Activated CD4-positive, alpha-beta T cell treated with anti-CD3 and anti-CD28 coated beads for 36 hours (primary cell): ENCODE measurements at regions not wholly inside any gene's neighbourhood (a gene's known extent, or its start where the extent isn't known, plus 50 kb on each side); places are given as distances from the start of the nearest gene placed in this dataset.

Source experiments
- ATAC-seq: fragments of 200-7000 bp; cut with Tn5 transposase; one replicate; pipeline ENCODE4 v1.10.0; 2021; ENCODE audit warnings: mild to moderate bottlenecking, moderate library complexity
- CTCF ChIA-PET: fragments of 350-600 bp; sonication (Branson Sonifier 250); formaldehyde crosslinking; loops from one replicate; lab custom pipeline; 2021; ENCODE audit warnings: antibody characterized with exemption; lab: Charles Lee
- POLR2A ChIA-PET: fragments of 350-600 bp; sonication (Branson Sonifier 250); formaldehyde crosslinking; loops from one replicate; lab custom pipeline; 2021; ENCODE audit warnings: antibody characterized with exemption, inconsistent platforms; lab: Charles Lee
- DNase-seq: peaks from one replicate; pipeline ENCODE4 v3.0.0-alpha.2; 2020
- H3K27ac Mint-ChIP-seq: one replicate; pipeline ENCODE4 v1.8.0; 2021; ENCODE audit warnings: mixed read lengths
- H3K27me3 Mint-ChIP-seq: one replicate; pipeline ENCODE4 v1.8.0; 2021; ENCODE audit warnings: mixed read lengths
- H3K36me3 Mint-ChIP-seq: one replicate; pipeline ENCODE4 v1.8.0; 2021; ENCODE audit warnings: low read depth, mixed read lengths
- H3K4me1 Mint-ChIP-seq: one replicate; pipeline ENCODE4 v1.8.0; 2021; ENCODE audit warnings: mixed read lengths
- H3K4me3 Mint-ChIP-seq: one replicate; pipeline ENCODE4 v1.8.0; 2021; ENCODE audit warnings: mild to moderate bottlenecking, moderate library complexity, mixed read lengths
- H3K9me3 Mint-ChIP-seq: one replicate; pipeline ENCODE4 v1.8.0; 2021; ENCODE audit warnings: low read depth, mixed read lengths
- intact Hi-C, 2 experiments: fragments of 100-400 bp; cut with DNase I in 1 of 2; cut with micrococcal nuclease in 1 of 2; formaldehyde crosslinking; loops; one replicate each; pipeline versions ENCODE4 v1.14.2 to v1.15.1; 2022 to 2024; cut with DNase I, micrococcal nuclease

GRCh38 chr16:73750639-73751038 lies 546.0 kb upstream of the PSMD7 start:
- H3K9me3 Mint-ChIP-seq, result peaks cover 6% of the 10 kb centered on the region
- no peak for ATAC-seq
- CTCF ChIA-PET, result no interaction called here
- POLR2A ChIA-PET, result no interaction called here
- no peaks in the 10 kb centered on the region for H3K4me1 Mint-ChIP-seq
- no peak for DNase-seq
- intact Hi-C loops, result no loop called here
- H3K4me3 Mint-ChIP-seq, result no peak overlapping the region
- no peaks in the 10 kb centered on the region for H3K27me3 Mint-ChIP-seq
- no peak overlapping the region for H3K27ac Mint-ChIP-seq
- peaks cover 2% of the 10 kb centered on the region for H3K36me3 Mint-ChIP-seq

- H3K9me3 Mint-ChIP-seq, result peaks cover 6% of the 10 kb centered on the region
- ChIA-PET CTCF (interaction anchor here (0.5 to 1.0 kb wide), 2 partner anchors 402 to 1373 kb away, joined by 3 read pairs; no protein-coding TSS in a partner anchor), POLR2A (no interaction called here)
- no peaks in the 10 kb centered on the region for H3K4me1 Mint-ChIP-seq
- intact Hi-C loops, result no loop called here
- no peaks in the 10 kb centered on the region for H3K27me3 Mint-ChIP-seq
- peaks cover 2% of the 10 kb centered on the region for H3K36me3 Mint-ChIP-seq
- no peak overlapping the region for H3K27ac Mint-ChIP-seq
- no peak for DNase-seq
- H3K4me3 Mint-ChIP-seq, result no peak overlapping the region
- ATAC-seq, result no peak
Measured at GRCh38 chr16:73747328-73747727, 549.3 kb upstream of the PSMD7 start.

GRCh38 chr16:73746554-73746953 lies 550.1 kb upstream of the PSMD7 start:
- H3K9me3 Mint-ChIP-seq, result peaks cover 6% of the 10 kb centered on the region
- ChIA-PET POLR2A (no interaction called here), CTCF (no interaction called here)
- no peak overlapping the region for H3K4me3 Mint-ChIP-seq
- H3K36me3 Mint-ChIP-seq, result peaks cover 2% of the 10 kb centered on the region
- ATAC-seq, result no peak
- no peak for DNase-seq
- H3K4me1 Mint-ChIP-seq, result no peaks in the 10 kb centered on the region
- no peak overlapping the region for H3K27ac Mint-ChIP-seq
- no peaks in the 10 kb centered on the region for H3K27me3 Mint-ChIP-seq
- intact Hi-C loops, result no loop called here

DNA sequence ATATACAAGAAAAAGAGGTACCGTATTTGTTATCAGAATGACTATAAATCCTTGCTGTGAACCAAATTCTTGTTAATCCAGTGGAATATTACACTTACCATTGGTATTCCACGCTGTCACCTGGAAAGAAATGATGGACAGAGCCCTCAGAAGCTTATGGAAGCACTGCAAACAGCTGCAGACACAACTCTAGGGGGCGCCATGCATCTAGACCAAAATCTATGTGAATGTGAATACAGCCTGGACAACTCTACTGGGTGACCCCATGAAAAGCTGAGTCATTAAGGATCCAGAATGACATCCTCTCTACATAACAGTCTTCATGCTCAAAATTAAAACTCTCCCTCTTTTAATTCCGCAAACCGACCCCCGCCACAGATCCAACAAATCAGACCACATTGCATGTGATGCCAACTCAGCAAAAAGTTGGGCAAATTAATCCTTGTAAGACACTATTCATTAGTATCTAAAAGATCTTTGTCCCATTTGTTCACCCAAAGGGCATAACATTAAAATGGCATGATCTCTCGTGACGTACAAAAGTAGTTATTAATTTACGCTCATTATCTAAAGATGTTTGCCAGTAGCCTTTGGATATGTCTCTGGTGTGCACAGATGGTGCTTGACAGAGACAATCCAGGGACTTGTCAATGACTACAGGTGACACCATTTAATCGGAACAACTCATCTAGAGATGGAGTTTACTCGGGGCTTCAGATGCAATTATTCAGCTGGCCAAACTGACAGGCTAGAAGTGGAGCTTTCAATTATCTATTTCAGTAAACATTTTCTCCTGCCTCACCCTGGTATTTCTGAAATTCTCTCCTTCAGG lies 552.7 kb upstream of the PSMD7 start:
- no peaks in the 10 kb centered on the region for H3K4me1 Mint-ChIP-seq
- POLR2A ChIA-PET, result no interaction called here
- peak; percentile 30 for DNase-seq
- intact Hi-C loops, result no loop called here
- ATAC-seq, result no peak
- H3K27me3 Mint-ChIP-seq, result peaks cover 2% of the 10 kb centered on the region
- no peak overlapping the region for H3K4me3 Mint-ChIP-seq
- H3K9me3 Mint-ChIP-seq, result peaks cover 3% of the 10 kb centered on the region
- no peak overlapping the region for H3K27ac Mint-ChIP-seq
- CTCF ChIA-PET, result no interaction called here
- H3K36me3 Mint-ChIP-seq, result peaks cover 2% of the 10 kb centered on the region

DNA sequence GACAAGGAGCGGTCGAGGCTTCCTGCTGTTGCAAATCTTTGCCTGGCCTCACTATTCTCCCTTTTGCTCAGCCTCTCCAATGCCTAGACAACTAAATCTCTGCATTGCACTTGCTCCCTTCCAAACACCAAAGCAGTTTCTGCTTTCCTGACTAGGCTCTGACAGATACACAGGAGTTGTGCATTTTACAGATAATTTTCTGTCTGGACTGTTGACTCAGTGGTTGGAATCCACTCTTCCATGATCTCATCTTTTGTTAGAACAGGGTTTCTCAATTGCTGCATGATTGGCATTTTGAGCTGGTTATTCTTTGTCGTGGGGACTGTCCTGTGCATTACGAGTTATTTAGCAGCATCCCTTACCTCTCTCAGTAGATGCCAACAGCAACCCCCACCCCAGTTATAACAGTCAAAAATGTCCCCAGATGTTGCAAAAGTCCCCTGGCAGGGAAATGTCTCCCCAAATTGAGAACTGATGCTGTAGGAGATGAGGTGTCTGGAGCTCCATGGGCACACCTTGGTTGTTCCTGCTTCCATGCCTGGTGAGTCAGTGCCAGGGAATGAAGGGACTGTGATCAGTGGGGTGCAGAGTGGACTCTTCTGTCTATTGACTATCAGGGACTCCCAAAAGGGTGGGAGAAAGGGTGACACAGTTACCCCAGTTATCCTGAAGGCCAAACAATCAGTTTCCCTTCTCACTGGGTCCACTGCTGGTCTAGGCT lies 557.4 kb upstream of the PSMD7 start:
- Mint-ChIP-seq H3K4me1 (peaks cover 5% of the 10 kb centered on the region), H3K27ac (no peak overlapping the region), H3K9me3 (peaks cover 7% of the 10 kb centered on the region), H3K27me3 (peaks cover 9% of the 10 kb centered on the region), H3K36me3 (no peaks in the 10 kb centered on the region), H3K4me3 (no peak overlapping the region)
- ATAC-seq (no peak), DNase-seq (no peak)
- ChIA-PET POLR2A (interaction anchor here (0.5 kb wide), 1 partner anchor 503 kb away, joined by 3 read pairs; no protein-coding TSS in a partner anchor), CTCF (no interaction called here)
- intact Hi-C loops, result no loop called here

DNA sequence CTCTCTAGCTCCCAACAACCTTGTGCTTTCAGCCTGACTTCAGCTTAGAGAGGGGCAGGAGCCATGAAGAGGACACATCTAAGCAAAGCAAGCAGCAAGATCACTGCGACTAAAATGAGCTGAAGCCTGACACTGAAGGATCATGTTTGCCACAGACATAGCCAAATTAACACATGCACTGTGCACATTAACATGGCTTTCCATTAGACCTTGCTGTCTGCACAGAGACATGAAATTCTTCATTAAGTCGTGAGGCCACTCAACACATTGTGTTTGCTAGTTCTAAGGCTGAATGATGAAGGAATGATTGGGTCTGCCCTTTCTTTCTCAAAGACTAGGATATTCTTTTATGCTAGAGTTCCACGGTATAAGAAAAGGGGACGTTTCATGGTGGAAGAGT lies 558.3 kb upstream of the PSMD7 start:
- ATAC-seq (no peak), DNase-seq (no peak)
- peaks cover 7% of the 10 kb centered on the region for H3K9me3 Mint-ChIP-seq
- peaks cover 5% of the 10 kb centered on the region for H3K4me1 Mint-ChIP-seq
- intact Hi-C loops, result no loop called here
- no peak overlapping the region for H3K27ac Mint-ChIP-seq
- ChIA-PET POLR2A (no interaction called here), CTCF (no interaction called here)
- no peak overlapping the region for H3K4me3 Mint-ChIP-seq
- no peaks in the 10 kb centered on the region for H3K36me3 Mint-ChIP-seq
- peaks cover 9% of the 10 kb centered on the region for H3K27me3 Mint-ChIP-seq

GRCh38 chr16:73737637-73738036 lies 559.0 kb upstream of the PSMD7 start:
- intact Hi-C loops, result no loop called here
- Mint-ChIP-seq H3K27ac (no peak overlapping the region), H3K4me1 (peaks cover 5% of the 10 kb centered on the region), H3K4me3 (no peak overlapping the region), H3K27me3 (peaks cover 10% of the 10 kb centered on the region), H3K36me3 (no peaks in the 10 kb centered on the region), H3K9me3 (peaks cover 7% of the 10 kb centered on the region)
- no peak for DNase-seq
- ChIA-PET CTCF (no interaction called here), POLR2A (no interaction called here)
- no peak for ATAC-seq

- CTCF ChIA-PET, result no interaction called here
- no peak overlapping the region for H3K27ac Mint-ChIP-seq
- intact Hi-C loops, result no loop called here
- no peak for DNase-seq
- POLR2A ChIA-PET, result no interaction called here
- H3K4me3 Mint-ChIP-seq, result no peak overlapping the region
- peaks cover 7% of the 10 kb centered on the region for H3K9me3 Mint-ChIP-seq
- peaks cover 5% of the 10 kb centered on the region for H3K4me1 Mint-ChIP-seq
- no peak for ATAC-seq
- peaks cover 12% of the 10 kb centered on the region for H3K27me3 Mint-ChIP-seq
- no peaks in the 10 kb centered on the region for H3K36me3 Mint-ChIP-seq
Measured at GRCh38 chr16:73735954-73736353, 560.7 kb upstream of the PSMD7 start.

- ATAC-seq (peak; percentile 94), DNase-seq (peak; percentile 36)
- Mint-ChIP-seq H3K4me1 (peaks cover 5% of the 10 kb centered on the region), H3K4me3 (no peak overlapping the region), H3K36me3 (no peaks in the 10 kb centered on the region), H3K27me3 (peaks cover 12% of the 10 kb centered on the region), H3K27ac (no peak overlapping the region), H3K9me3 (peaks cover 7% of the 10 kb centered on the region)
- ChIA-PET CTCF (interaction anchor here (0.7 kb wide), 1 partner anchor 1553 kb away, joined by 4 read pairs; no protein-coding TSS in a partner anchor), POLR2A (no interaction called here)
- intact Hi-C loops, result no loop called here
Measured at GRCh38 chr16:73735018-73735417, 561.6 kb upstream of the PSMD7 start.

GRCh38 chr16:73732681-73733080 lies 563.9 kb upstream of the PSMD7 start:
- H3K27me3 Mint-ChIP-seq, result peaks cover 13% of the 10 kb centered on the region
- H3K9me3 Mint-ChIP-seq, result peaks cover 7% of the 10 kb centered on the region
- ChIA-PET CTCF (no interaction called here), POLR2A (no interaction called here)
- no peak overlapping the region for H3K27ac Mint-ChIP-seq
- intact Hi-C loops, result no loop called here
- ATAC-seq, result no peak
- no peak overlapping the region for H3K4me3 Mint-ChIP-seq
- H3K4me1 Mint-ChIP-seq, result peaks cover 5% of the 10 kb centered on the region
- no peak for DNase-seq
- no peaks in the 10 kb centered on the region for H3K36me3 Mint-ChIP-seq

- DNase-seq (no peak), ATAC-seq (no peak)
- ChIA-PET POLR2A (no interaction called here), CTCF (no interaction called here)
- H3K36me3 Mint-ChIP-seq, result no peaks in the 10 kb centered on the region
- no peak overlapping the region for H3K27ac Mint-ChIP-seq
- H3K4me1 Mint-ChIP-seq, result peaks cover 5% of the 10 kb centered on the region
- H3K9me3 Mint-ChIP-seq, result peaks cover 7% of the 10 kb centered on the region
- H3K27me3 Mint-ChIP-seq, result peaks cover 13% of the 10 kb centered on the region
- intact Hi-C loops, result no loop called here
- H3K4me3 Mint-ChIP-seq, result no peak overlapping the region
Measured at GRCh38 chr16:73732143-73732542, 564.5 kb upstream of the PSMD7 start.
